Islet precursor cell (in vitro differentiated cells): ENCODE measurements at regions not wholly inside any gene's neighbourhood (a gene's known extent, or its start where the extent isn't known, plus 50 kb on each side); places are given as distances from the start of the nearest gene placed in this dataset.
"Not testable (repeated sequence)": the region's sequence is repeated elsewhere in the genome, so short reads cannot be mapped to it uniquely, and the experiment has no call there.

Source experiments
- DNase-seq: peaks from one replicate; pipeline ENCODE4 v3.0.0-alpha.2; 2018

DNA sequence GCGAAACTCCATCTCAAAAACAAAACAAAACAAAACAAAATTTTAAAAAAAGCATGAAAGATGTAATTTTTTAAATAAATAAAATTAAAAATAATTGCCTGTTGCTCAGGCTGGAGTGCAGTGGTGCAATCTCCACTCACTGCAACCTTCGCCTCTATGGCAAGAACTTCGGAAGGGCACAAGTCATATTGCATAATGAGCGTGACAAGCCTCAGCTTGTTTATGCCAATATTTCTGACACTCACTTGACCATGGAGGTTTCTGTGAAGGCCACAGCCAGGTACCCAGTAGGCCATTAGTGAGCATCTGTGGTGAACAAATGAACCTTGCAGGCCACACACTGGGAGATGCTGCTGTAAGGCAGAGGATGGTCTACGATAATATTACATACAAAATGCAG is 106.1 kb upstream of the KMT2C start:
- no peak for DNase-seq

DNA sequence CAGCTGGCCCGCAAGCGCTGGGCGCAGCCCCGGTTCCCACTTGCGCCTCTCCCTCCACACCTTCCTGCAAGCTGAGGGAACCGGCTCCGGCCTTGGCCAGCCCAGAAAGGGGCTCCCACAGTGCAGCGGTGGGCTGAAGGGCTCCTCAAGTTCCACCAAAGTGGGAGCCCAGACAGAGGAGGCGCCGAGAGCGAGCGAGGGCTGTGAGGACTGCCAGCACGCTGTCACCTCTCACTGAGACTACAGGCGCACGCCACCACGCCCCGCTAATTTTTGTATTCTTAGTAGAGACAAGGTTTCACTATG is 103.3 kb upstream of the KMT2C start:
- DNase-seq, result not testable (repeated sequence)

- not testable (repeated sequence) for DNase-seq
Observed at GRCh38 chr7:152538346-152539189, 102.8 kb upstream of the KMT2C start.

DNA sequence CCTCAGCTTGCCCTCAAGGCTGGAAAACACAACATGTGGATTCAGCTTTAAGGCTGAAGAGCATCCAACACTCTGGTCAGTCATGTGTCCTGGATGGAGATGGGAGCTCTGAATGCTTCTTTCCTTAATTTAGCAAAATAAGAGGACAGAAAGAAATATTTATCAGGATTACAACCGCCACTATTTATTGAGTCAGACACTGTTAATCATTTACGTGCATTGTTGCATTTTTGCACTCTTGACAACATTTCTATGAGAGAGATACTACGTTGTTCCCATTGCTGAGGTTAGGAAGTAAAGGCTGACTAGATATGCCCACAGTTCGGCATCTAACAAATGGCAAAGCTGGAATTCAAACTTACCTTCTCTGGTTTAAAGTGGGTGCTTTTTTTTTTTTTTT is 101.8 kb upstream of the KMT2C start:
- no peak for DNase-seq

DNA sequence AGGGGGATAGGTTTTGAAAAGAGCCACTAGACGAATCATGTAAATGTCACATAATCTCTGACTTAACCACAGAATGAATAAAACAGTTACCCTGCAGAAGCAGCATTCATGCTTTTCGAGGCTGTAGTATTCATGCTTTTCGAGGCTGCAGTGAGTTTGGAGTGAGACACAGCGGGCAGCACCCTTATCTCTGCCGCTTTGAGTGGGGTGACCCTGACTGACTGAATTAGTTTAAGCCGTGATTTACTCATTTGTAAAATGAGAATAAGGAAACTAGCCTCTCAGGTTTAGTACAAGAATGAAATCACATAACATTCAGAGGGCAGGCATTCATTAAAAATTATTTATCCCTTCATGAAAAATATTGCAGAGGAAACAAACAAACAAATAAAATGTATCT is 92.8 kb upstream of the KMT2C start:
- DNase-seq, result no peak

GRCh38 chr7:152527610-152528032 is 91.8 kb upstream of the KMT2C start:
- no peak for DNase-seq

DNA sequence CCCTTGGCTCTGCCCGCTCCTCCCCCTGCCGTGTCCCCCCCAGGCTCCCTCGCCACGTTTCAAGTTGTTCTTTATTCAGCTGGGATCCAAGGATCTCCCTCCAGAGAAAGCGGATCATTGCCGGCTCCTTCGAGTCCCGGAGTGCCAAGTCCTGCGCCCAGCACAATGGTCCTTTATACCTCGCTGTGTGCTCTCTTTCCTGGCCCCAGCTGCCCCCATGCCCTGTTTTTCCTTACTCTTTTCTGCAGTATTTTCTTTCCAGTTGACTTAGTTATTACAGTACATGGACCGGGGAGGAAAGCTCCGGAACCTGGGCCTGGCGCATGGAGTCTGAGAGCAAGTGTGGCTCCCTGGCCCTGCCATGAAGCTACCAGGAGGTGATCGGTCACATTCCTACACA is 88.1 kb upstream of the KMT2C start:
- no peak for DNase-seq

DNA sequence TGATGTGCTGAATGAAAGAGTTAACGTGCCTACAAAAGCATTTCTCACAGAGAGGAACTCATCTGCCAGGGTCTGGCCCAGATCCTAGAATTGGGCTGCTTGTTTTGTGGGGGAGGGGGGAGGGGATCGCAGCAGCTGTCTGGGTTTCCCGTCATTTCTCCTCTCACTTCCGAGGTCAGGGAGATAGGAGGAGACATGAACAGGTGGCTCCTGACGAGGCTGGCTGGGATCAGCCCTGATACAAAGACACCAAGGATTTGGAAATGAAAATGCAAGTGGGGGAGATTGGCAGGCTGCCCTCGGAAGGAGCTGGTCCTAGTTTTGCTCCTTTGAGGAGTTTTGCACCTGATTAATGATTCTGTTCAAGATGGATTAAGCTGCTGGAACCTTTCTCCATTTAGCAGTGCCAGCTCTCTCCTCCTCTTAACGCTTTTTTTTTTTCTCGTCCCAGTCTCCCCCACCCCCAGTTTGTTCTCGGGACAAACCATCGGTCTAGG is 86.8 kb upstream of the KMT2C start:
- no peak for DNase-seq

- peak; percentile 65 for DNase-seq
Observed at GRCh38 chr7:152521420-152522337, 85.9 kb upstream of the KMT2C start.

DNA sequence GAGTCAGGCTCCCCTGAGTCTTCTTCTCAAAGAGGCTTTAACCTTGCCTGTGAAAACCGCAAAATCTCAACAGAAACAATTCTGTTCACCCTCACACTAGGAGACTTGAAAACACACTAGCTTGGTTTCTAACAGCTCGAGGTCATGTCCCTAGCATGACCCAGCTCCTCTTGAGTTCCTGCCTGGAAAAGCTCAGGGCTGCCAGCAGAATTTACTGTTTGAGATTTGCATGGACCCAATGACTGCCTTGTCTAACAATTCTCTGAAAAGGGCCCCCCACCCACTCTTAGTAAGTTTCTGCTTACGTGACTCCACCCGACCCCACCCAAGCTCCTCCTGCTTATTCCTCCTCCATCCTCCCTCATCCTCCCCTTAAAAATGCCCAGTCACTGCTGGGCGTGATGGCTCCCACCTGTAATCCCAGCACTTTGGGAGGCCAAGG is 85.1 kb upstream of the KMT2C start:
- DNase-seq, result no peak

- no peak for DNase-seq
Observed at GRCh38 chr7:152519290-152519689, 83.5 kb upstream of the KMT2C start.

GRCh38 chr7:152516216-152516615 is 80.4 kb upstream of the KMT2C start:
- no peak for DNase-seq

DNA sequence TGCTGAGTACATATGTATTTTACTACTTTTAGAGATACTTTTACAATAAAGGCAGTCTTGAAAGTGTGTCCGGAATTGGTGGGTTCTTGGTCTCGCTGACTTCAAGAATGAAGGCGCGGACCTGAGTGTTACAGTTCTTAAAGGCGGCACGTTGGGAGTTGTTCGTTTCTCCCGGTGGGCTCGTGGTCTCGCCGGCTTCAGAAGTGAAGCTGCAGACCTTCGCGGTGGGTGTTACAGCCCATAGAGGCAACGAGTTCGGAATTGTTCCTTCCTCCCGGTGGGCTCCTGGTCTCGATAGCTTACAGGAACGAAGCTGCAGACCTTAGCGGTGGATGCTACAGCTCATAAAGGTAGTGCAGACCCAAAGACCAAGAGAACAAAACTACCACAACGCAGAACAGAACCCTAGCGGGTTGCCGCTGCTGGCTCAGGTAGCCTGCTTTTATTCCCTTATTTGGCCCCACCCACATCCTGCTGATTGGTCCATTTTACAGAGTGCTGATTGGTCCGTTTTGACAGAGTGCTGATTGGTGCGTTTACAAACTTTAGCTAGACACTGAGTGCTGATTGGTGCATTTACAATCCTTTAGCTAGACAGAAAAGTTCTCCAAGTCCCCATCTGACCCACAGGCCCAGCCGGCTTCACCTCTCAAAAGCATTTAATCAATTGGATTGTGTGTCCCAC is 79.6 kb upstream of the KMT2C start:
- not testable (repeated sequence) for DNase-seq

- no peak for DNase-seq
Observed at GRCh38 chr7:152514771-152515105, 78.9 kb upstream of the KMT2C start.

DNA sequence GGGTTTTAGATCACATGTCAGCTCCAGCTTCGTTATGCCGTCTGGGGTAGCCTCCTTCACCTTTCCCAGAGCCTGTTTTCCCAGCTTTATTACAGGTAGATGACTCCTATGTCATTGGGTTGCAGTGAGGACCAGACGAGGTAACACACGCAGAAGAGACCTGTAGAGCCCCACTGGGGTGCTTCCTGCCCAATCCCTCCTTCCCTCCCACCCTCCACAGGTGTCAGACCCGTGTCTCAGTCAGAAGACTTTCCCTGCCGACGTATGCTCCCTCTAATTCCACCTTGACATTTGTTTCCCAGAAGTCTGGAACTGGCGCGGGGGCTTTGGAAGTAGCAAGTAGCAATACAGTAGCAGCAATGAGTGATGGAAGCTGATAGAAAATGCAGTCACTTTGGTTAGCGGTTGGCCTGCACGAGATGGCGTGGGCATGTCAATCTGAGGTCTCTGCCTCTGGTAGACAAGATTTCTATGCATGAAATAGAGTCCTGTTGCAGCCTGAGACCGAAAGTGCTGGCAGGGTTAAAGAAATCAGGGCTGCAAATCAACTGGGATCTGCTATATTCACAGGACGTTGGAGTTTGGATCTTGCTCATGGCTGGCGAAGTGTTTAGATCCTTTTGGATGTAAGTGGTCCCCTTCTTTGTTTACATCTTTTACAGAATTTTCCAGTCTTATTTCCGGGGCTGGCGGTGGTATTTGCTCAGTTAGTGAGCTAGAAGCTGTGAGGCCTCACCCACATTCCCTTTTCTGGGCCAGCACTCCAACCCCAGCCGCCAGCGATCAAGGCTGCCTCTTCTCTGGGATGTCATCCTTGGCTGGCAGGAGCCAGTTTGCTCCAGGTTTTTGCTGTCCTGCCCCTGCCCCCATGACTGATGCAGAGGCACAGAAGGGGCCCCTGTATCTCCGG is 78.3 kb upstream of the KMT2C start:
- DNase-seq, result no peak

GRCh38 chr7:152512706-152513105 is 76.9 kb upstream of the KMT2C start:
- DNase-seq, result no peak

- no peak for DNase-seq
Observed at GRCh38 chr7:152511736-152512135, 75.9 kb upstream of the KMT2C start.

DNA sequence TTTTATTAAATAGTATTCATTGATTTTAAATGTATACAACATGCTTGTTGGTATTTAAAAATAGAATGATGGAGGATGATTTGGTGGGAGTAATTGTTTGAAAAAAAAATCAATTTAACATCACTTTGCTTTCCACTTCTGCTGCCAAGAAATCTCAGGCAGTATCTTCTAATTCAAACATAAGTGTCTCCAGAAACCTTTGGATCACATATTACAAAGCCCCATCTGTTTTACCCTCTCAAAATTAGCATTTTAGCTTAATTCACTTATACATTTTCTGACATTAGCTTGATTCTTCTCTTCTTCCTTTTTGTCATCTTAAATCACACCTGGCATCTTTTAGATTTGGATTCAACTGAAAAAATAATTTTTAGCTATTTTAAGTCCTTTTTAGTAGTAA is 72.9 kb upstream of the KMT2C start:
- DNase-seq, result no peak

- DNase-seq, result no peak
Observed at GRCh38 chr7:152505606-152506005, 69.8 kb upstream of the KMT2C start.

DNA sequence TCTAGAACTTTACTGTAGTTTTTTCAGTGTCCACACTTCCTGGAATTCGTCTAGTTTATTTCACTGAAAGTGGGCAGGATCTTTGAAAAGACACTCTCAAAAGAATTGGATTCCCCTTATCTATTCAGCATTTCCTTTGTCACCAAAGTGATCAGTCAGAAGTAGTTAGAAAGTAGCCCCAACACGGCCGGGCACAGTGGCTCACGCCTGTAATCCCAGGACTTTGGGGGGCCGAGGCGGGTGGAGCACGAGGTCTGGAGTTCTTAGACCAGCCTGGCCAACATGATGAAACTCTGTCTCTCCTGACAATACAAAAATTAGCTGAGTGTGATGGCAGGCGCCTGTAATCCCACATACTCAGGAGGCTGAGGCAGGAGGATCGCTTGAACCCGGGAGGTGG is 69.0 kb upstream of the KMT2C start:
- DNase-seq, result no peak

DNA sequence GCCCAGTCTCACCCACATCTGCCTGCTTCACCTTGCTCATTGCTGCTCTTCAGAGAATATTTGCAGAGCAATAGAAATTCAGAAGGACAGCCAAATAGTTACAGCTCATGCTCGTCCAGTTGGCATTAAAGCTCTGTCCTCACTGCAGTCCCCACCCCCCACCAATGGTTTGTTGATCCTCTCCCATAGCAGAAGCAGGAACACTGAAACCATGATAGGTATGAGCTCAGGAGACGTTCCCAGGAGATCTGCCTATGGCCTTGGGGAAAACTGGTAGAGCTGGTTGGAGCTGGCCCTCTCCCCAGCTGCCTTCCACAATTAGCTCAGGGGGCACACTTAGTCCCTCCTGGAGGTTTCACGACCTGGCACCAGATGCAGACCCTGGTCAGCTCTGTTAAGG is 68.6 kb upstream of the KMT2C start:
- peak; percentile 93 for DNase-seq
